ENCODE measurements at regions not wholly inside any gene's neighbourhood (a gene's known extent, or its start where the extent isn't known, plus 50 kb on each side); places are given as distances from the start of the nearest gene placed in this dataset.

DNA sequence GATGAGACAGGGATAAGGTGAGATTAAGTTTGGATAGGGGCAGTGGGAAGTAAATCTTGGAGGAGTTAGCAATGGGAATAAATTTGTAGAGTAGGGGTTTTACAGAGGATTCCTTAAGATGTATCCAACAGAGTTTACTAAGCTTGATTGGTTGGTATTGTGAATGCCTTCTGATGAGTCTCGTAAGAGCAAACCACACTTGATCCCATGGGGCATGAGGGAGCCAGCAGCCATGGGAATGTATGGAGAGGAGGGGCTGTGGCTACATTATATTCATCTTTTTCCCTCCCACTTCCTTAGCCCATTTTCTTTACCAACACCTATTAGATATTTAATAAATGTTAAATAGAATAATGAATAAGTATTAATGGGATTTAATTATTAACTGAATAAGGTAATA lies 126.6 kb upstream of the NDST3 start:
- TF ChIP-seq CTCF (IDR thresholded peaks at IDR 0.05) = no peak
- TF ChIP-seq EZH2phosphoT487 (IDR thresholded peaks at IDR 0.05; ENCODE audit: borderline replicate concordance, low read depth) = no peak
- TF ChIP-seq GATA2 (CRISPR knock-in tag; IDR thresholded peaks at IDR 0.05) = no peak
- no peak for TF ChIP-seq TAF1 (IDR thresholded peaks at IDR 0.05; ENCODE audit: borderline replicate concordance, low read depth, low read length)
- TF ChIP-seq EP300 (IDR thresholded peaks at IDR 0.05; ENCODE audit: borderline replicate concordance in 1 of 2, low read depth in 1 of 2, low read length in 1 of 2) = no peak
- TF ChIP-seq, protein P1, sequence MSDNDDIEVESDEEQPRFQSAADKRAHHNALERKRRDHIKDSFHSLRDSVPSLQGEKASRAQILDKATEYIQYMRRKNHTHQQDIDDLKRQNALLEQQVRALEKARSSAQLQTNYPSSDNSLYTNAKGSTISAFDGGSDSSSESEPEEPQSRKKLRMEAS (IDR thresholded peaks at IDR 0.05; ENCODE audit: low read depth) = no peak
- TF ChIP-seq POLR2AphosphoS5 (IDR thresholded peaks at IDR 0.05; ENCODE audit: low read depth, low read length) = no peak
- TF ChIP-seq TEAD4 (IDR thresholded peaks at IDR 0.05; ENCODE audit: borderline replicate concordance, insufficient read depth) = no peak
- no peak for TF ChIP-seq SIN3A (IDR thresholded peaks at IDR 0.05; ENCODE audit: borderline replicate concordance, low read depth, low read length)
- TF ChIP-seq RXRA (IDR thresholded peaks at IDR 0.05; ENCODE audit: borderline replicate concordance, low read depth) = no peak
- no peak for TF ChIP-seq JUND (IDR thresholded peaks at IDR 0.05)
- no peak for TF ChIP-seq FOXM1 (IDR thresholded peaks at IDR 0.05; ENCODE audit: low read depth)
- TF ChIP-seq CHD2 (IDR thresholded peaks at IDR 0.05; ENCODE audit: low read length, partially characterized antibody) = no peak

Measured in SK-N-SH (cell line).